Endothelial cell of umbilical vein (primary cell): ENCODE measurements at regions not wholly inside any gene's neighbourhood (a gene's known extent, or its start where the extent isn't known, plus 50 kb on each side); places are given as distances from the start of the nearest gene placed in this dataset.

ENCODE experiments used
- BruUV-seq: library from RNA; stranded (reverse); fragments of 400-500 nt; replicated peaks from 2 replicates; lab custom pipeline; 2021; lab: Mats Ljungman, UMichigan
- CTCF ChIA-PET: fragments of 300-600, 350-600 bp; sonication (Branson Sonifier 250); formaldehyde crosslinking; loops from one replicate; lab custom pipeline; 2021; ENCODE audit warnings: antibody characterized with exemption, inconsistent platforms; lab: Charles Lee
- POLR2A ChIA-PET: fragments of 300-600, 350-600 bp; sonication (Branson Sonifier 250); formaldehyde crosslinking; loops from one replicate; lab custom pipeline; 2021; ENCODE audit warnings: antibody characterized with exemption, inconsistent platforms; lab: Charles Lee
- DNase-seq: peaks from one replicate; pipeline ENCODE4 v3.0.0-alpha.2; 2011; ENCODE audit warnings: low read depth, low spot score
- FAIRE-seq: peaks from 2 replicates; lab custom pipeline; 2011; peaks lifted over from hg19 to GRCh38; lab: Jason Lieb, UNC
- H2AFZ ChIP-seq: 2 replicates; pipeline ENCODE4 v1.6.0; 2012; ENCODE audit warnings: low read depth, low read length, control low read depth, inconsistent platforms
- H3K27ac ChIP-seq: 2 replicates; pipeline ENCODE4 v1.5.1; 2011; ENCODE audit warnings: low read depth, mild to moderate bottlenecking, control low read depth, low read length, moderate library complexity; ENCODE audit not compliant: insufficient read depth
- H3K27me3 ChIP-seq, 2 experiments: 2 replicates each; pipeline versions ENCODE4 v1.6.0 to v1.6.1; 2011; ENCODE audit warnings: low read length in 2 of 2, mixed read lengths in 1 of 2; ENCODE audit not compliant: control insufficient read depth in 2 of 2, insufficient read depth in 2 of 2
- H3K36me3 ChIP-seq, 2 experiments: 2 replicates in 1 of 2; 3 replicates in 1 of 2; pipeline ENCODE4 v1.5.1; 2011; ENCODE audit warnings: low read length in 2 of 2, mild to moderate bottlenecking in 1 of 2, moderate library complexity in 1 of 2; ENCODE audit not compliant: control insufficient read depth in 2 of 2, insufficient read depth in 2 of 2; ENCODE audit errors: extremely low read depth in 1 of 2
- H3K4me1 ChIP-seq: 3 replicates; pipeline ENCODE4 v1.5.1; 2011; ENCODE audit warnings: mild to moderate bottlenecking, low read length; ENCODE audit not compliant: control insufficient read depth, insufficient read depth; ENCODE audit errors: extremely low read depth
- H3K4me2 ChIP-seq: 2 replicates; pipeline ENCODE4 v1.6.1; 2011; ENCODE audit warnings: low read length, control low read depth, mixed read lengths; ENCODE audit not compliant: insufficient read depth
- H3K4me3 ChIP-seq, 3 experiments: fragments of 200-600 bp in 1 of 3; sonication (generic), shearing (Covaris generic) in 1 of 3; replicated peaks in 1 of 3; 2 replicates each; pipeline ENCODE4 v1.5.1; 2011 to 2016; ENCODE audit warnings: control low read depth in 3 of 3, low read length in 3 of 3, mild to moderate bottlenecking in 2 of 3, inconsistent platforms in 1 of 3, low read depth in 1 of 3, moderate library complexity in 1 of 3; ENCODE audit not compliant: insufficient read depth in 1 of 3
- H3K79me2 ChIP-seq: 2 replicates; pipeline ENCODE4 v1.6.0; 2012; ENCODE audit warnings: low read length, inconsistent platforms; ENCODE audit not compliant: control insufficient read depth, insufficient read depth
- H3K9ac ChIP-seq: replicated peaks from 2 replicates; pipeline ENCODE3; 2011; ENCODE audit warnings: low read length, control low read depth; ENCODE audit not compliant: insufficient read depth; ENCODE audit errors: extremely low read depth
- H3K9me1 ChIP-seq: replicated peaks from 3 replicates; pipeline ENCODE4 v1.6.0; 2011; ENCODE audit warnings: mild to moderate bottlenecking, low read length; ENCODE audit not compliant: control insufficient read depth, insufficient read depth; ENCODE audit errors: extremely low read depth
- H3K9me3 ChIP-seq: replicated peaks from 2 replicates; pipeline ENCODE4 v1.5.1; 2012; ENCODE audit warnings: low read length, inconsistent platforms; ENCODE audit not compliant: control insufficient read depth, insufficient read depth
- H4K20me1 ChIP-seq: replicated peaks from 2 replicates; pipeline ENCODE3; 2011; ENCODE audit warnings: mild to moderate bottlenecking, low read length; ENCODE audit not compliant: control insufficient read depth, insufficient read depth; ENCODE audit errors: extremely low read depth
- CTCF ChIP-seq, 2 donors: IDR thresholded peaks; 1 replicate in 1 of 2; 2 replicates in 1 of 2; pipeline ENCODE4 v1.5.1; 2011; ENCODE audit warnings: low read length in 2 of 2, mild to moderate bottlenecking in 2 of 2, moderate library complexity in 2 of 2, control low read depth in 1 of 2, inconsistent platforms in 1 of 2, low read depth in 1 of 2; ENCODE audit not compliant: insufficient read depth in 1 of 2; ENCODE audit errors: extremely low read depth in 1 of 2
- EZH2 ChIP-seq: IDR thresholded peaks from 2 replicates; pipeline ENCODE4 v1.6.1; 2012; ENCODE audit warnings: borderline replicate concordance, low read depth, mild to moderate bottlenecking, moderate library complexity, low read length, inconsistent platforms; ENCODE audit not compliant: severe bottlenecking
- FOS ChIP-seq: IDR thresholded peaks from 2 replicates; pipeline ENCODE4 v1.6.1; 2011; ENCODE audit warnings: mild to moderate bottlenecking, low read length, moderate library complexity, borderline replicate concordance; ENCODE audit not compliant: insufficient read depth
- GATA2 ChIP-seq: IDR thresholded peaks from 2 replicates; pipeline ENCODE4 v1.7.0; 2011; ENCODE audit warnings: low read depth, mild to moderate bottlenecking, moderate library complexity, mixed read lengths, low read length; ENCODE audit not compliant: insufficient read length, insufficient read depth
- JUN ChIP-seq: IDR thresholded peaks from 2 replicates; pipeline ENCODE4 v1.6.1; 2011; ENCODE audit warnings: borderline replicate concordance, low read depth; ENCODE audit not compliant: insufficient read length, insufficient read depth
- MAX ChIP-seq: IDR thresholded peaks from 2 replicates; pipeline ENCODE4 v1.6.1; 2011; ENCODE audit not compliant: insufficient read depth, insufficient read length
- MYC ChIP-seq: IDR thresholded peaks from one replicate; pipeline ENCODE4 v1.6.1; 2011; ENCODE audit warnings: mild to moderate bottlenecking, low read depth, low read length
- POLR2A ChIP-seq: IDR thresholded peaks from 2 replicates; pipeline ENCODE4 v1.6.1; 2012; ENCODE audit warnings: low read depth, mild to moderate bottlenecking, control low read depth, low read length
- POLR2AphosphoS5 ChIP-seq: IDR thresholded peaks from 2 replicates; pipeline ENCODE4 v1.6.1; 2012; ENCODE audit warnings: low read depth, mild to moderate bottlenecking, control low read depth, low read length, moderate library complexity; ENCODE audit not compliant: insufficient read depth
- dilution Hi-C: fragments of 300-500 bp; cut with MboI; formaldehyde crosslinking; loops from one replicate; pipeline ENCODE4 v1.15.0; 2019; ENCODE audit warnings: low sequenced_read_pairs; ENCODE audit not compliant: extremely low pct_ligation_motif_present
- intact Hi-C: fragments of 100-400 bp; cut with micrococcal nuclease; formaldehyde crosslinking; loops from one replicate; pipeline ENCODE4 v1.10.0; 2022

GRCh38 chr15:62218841-62219240, 53.8 kb upstream of the C2CD4B start:
- H3K36me3 ChIP-seq = no peaks in the 10 kb centered on the region
- no peaks in the 10 kb centered on the region for H4K20me1 ChIP-seq
- H3K9me3 ChIP-seq = no peaks in the 10 kb centered on the region
- H3K27me3 ChIP-seq = peaks cover 3 to 5% of the 10 kb centered on the region in 2 experiments
- no peaks in the 10 kb centered on the region for H3K9me1 ChIP-seq
- POLR2A ChIA-PET = no interaction called here
- no peaks in the 10 kb centered on the region for H3K4me1 ChIP-seq
- H3K9ac ChIP-seq = no peak overlapping the region
- CTCF ChIA-PET = no interaction called here
- TF ChIP-seq POLR2AphosphoS5 (no peak), CTCF (IDR thresholded peaks at IDR 0.05; ENCODE audit: extremely low read depth in 1 of 2, insufficient read depth in 1 of 2, low read depth in 1 of 2, low read length in 2 of 2) (no peak), MAX (no peak), EZH2 (no peak), POLR2A (no peak), FOS (no peak), JUN (no peak), MYC (no peak), GATA2 (no peak)
- no peaks in the 10 kb centered on the region for H3K79me2 ChIP-seq
- H3K4me2 ChIP-seq = no peak overlapping the region
- FAIRE-seq (no peak), DNase-seq (no peak)
- H3K4me3 ChIP-seq = no peak overlapping the region
- intact Hi-C loops (no loop called here), dilution Hi-C loops (no loop called here)
- H3K27ac ChIP-seq = no peak overlapping the region
- BruUV-seq = no TSS peak
- no peak overlapping the region for H2AFZ ChIP-seq
